HUES64 (cell line): ENCODE measurements at regions not wholly inside any gene's neighbourhood (a gene's known extent, or its start where the extent isn't known, plus 50 kb on each side); places are given as distances from the start of the nearest gene placed in this dataset.

Experiments
- H3K27ac ChIP-seq: 2 replicates; pipeline ENCODE4 v1.7.0; 2013; ENCODE audit warnings: low read depth, low read length, inconsistent platforms
- H3K27me3 ChIP-seq: 2 replicates; pipeline ENCODE4 v1.6.1; 2013; ENCODE audit warnings: mild to moderate bottlenecking, low read length; ENCODE audit not compliant: insufficient read depth
- H3K36me3 ChIP-seq: 2 replicates; pipeline ENCODE4 v1.6.1; 2013; ENCODE audit warnings: mild to moderate bottlenecking, low read length; ENCODE audit not compliant: insufficient read depth
- H3K4me1 ChIP-seq: 2 replicates; pipeline ENCODE4 v1.6.1; 2013; ENCODE audit warnings: mild to moderate bottlenecking, low read length, moderate library complexity; ENCODE audit not compliant: insufficient read depth
- H3K4me3 ChIP-seq: 2 replicates; pipeline ENCODE4 v1.5.1; 2013; ENCODE audit warnings: mild to moderate bottlenecking, low read length, moderate library complexity
- H3K9ac ChIP-seq: 2 replicates; pipeline ENCODE4 v1.6.1; 2013; ENCODE audit warnings: mild to moderate bottlenecking, low read depth, low read length
- H3K9me3 ChIP-seq: 2 replicates; pipeline ENCODE4 v1.6.1; 2013; ENCODE audit warnings: low read depth, low read length; ENCODE audit not compliant: insufficient read depth
- WGBS: fragments of 150-250, 120-280 bp; methylation state at CpG from one replicate; pipeline ENCODE4 v1.1.7; 2013; ENCODE audit warnings: missing lambda C conversion rate; 5-methylcytosine and 5-hydroxymethylcytosine counted together

DNA sequence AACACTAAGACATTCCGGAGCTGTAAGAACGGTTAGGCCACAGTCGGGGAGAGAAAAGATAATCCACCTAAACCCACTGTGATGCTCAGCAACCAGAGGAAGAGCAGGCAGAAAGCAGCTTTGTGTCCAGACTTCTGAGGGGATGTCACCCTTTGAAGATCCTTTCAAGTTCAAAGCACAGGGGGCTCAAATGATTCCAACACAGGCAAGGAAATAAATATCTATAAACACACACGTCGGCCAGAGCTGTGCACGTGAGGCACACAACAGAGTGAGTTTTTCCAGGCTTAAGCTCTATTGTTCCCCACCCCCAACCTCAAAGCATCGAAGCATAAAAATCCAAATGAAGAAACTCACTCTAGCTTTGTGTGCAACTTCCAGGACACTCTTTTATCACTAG is 479.0 kb downstream of the DISC1 start:
- Histone ChIP-seq H3K9ac (no peak overlapping the region), H3K4me3 (no peak overlapping the region), H3K36me3 (no peaks in the 10 kb centered on the region), H3K27ac (no peak overlapping the region), H3K27me3 (no peaks in the 10 kb centered on the region), H3K4me1 (peaks cover 42% of the 10 kb centered on the region), H3K9me3 (no peaks in the 10 kb centered on the region)
- WGBS = 87% methylated on average over 7 of the region's 7 CpGs

DNA sequence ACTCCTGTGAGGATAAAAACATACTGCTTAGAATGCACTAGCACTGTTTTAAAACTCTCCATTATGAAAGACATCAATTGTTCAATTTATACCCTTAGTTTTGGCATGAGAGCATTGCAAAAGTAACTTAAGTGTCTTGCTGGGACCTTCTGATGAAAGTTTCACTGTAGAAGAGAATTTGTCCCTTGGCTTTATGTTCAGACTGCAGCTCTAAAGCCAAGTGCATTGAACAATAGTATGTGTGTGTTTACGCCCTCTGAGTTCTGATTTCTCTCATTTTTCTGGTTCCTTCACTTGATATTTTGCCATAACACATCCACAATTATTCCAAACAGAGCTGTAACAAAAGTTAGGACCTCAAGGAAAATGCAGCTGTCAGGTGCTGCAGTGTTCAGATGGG is 474.6 kb downstream of the DISC1 start:
- Histone ChIP-seq H3K27me3 (no peaks in the 10 kb centered on the region), H3K9me3 (0 out of 2 replicates have a peak, but pooled peaks cover 9% of the 10 kb centered on the region), H3K9ac (no peak overlapping the region), H3K4me1 (peaks cover 11% of the 10 kb centered on the region; the same call in 1 of the 2 replicates), H3K27ac (no peak overlapping the region), H3K36me3 (no peaks in the 10 kb centered on the region), H3K4me3 (no peak overlapping the region)
- WGBS = 100% methylated on average over 1 of the region's 1 CpG

DNA sequence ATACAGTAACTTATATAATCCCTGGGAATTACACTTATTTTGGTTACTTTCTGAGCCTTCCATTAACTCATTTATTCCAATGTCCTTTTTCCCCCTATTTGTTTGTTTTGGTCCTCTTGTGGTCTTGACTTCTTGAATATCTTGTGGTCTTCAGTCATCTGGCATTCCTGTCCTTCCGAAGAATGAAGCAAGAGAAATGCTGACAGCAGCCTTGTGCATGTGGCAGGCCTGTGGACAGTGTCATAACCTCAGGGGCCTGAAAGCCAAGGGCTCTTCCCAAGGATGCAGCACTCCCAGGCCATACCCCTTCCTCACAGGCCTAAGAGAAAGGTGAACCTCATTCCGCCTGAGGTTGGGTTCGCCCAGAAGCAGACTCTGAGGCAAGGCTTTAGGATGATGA is 470.2 kb downstream of the DISC1 start:
- Histone ChIP-seq H3K4me3 (no peak overlapping the region), H3K9ac (no peak overlapping the region), H3K9me3 (0 out of 2 replicates have a peak, but pooled peaks cover 9% of the 10 kb centered on the region), H3K27me3 (no peaks in the 10 kb centered on the region), H3K36me3 (no peaks in the 10 kb centered on the region), H3K4me1 (no peaks in the 10 kb centered on the region), H3K27ac (no peak overlapping the region)
- 78% methylated on average over 3 of the region's 3 CpGs for WGBS
